ENCODE measurements at regions not wholly inside any gene's neighbourhood (a gene's known extent, or its start where the extent isn't known, plus 50 kb on each side); places are given as distances from the start of the nearest gene placed in this dataset.

DNA sequence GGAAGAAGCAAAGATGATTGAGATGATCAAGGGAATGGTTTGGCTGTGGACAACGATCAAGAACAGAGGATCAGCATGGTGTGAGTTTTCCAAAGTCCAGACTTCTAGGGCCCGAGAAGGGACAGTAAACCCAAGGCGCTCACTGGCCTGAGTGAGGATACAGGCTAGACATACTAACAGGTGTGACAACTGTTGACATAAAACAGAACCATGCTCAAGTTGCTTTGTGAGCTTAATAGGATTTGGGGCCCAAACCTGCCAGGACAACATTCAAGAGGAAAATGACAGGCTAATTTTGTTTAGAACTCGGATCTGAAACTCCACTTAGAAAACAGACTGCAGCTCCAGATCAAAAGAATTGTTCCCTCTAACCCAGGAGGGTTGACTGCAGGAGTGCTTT lies 68.1 kb upstream of the ACKR3 start:
- Histone ChIP-seq H3K27me3 (no peaks in the 10 kb centered on the region), H3K4me3 (no peak overlapping the region), H3K9me3 (no peaks in the 10 kb centered on the region), H3K4me1 (no peaks in the 10 kb centered on the region), H3K36me3 (ENCODE audit: low read depth, missing control alignments) (no peaks in the 10 kb centered on the region), H3K27ac (no peak overlapping the region)
- no peak for DNase-seq
- TF ChIP-seq, protein P1, sequence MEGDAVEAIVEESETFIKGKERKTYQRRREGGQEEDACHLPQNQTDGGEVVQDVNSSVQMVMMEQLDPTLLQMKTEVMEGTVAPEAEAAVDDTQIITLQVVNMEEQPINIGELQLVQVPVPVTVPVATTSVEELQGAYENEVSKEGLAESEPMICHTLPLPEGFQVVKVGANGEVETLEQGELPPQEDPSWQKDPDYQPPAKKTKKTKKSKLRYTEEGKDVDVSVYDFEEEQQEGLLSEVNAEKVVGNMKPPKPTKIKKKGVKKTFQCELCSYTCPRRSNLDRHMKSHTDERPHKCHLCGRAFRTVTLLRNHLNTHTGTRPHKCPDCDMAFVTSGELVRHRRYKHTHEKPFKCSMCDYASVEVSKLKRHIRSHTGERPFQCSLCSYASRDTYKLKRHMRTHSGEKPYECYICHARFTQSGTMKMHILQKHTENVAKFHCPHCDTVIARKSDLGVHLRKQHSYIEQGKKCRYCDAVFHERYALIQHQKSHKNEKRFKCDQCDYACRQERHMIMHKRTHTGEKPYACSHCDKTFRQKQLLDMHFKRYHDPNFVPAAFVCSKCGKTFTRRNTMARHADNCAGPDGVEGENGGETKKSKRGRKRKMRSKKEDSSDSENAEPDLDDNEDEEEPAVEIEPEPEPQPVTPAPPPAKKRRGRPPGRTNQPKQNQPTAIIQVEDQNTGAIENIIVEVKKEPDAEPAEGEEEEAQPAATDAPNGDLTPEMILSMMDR (IDR thresholded peaks at IDR 0.05), result no peak
- no peak for TF ChIP-seq POLR2A (IDR thresholded peaks at IDR 0.05)
- intact Hi-C loops (cut with DNase I; ENCODE audit: low total_unique reads), result no loop called here
- WGBS, 2 donors, result 96 to 98% methylated on average over 4 of the region's 4 CpGs

DNA sequence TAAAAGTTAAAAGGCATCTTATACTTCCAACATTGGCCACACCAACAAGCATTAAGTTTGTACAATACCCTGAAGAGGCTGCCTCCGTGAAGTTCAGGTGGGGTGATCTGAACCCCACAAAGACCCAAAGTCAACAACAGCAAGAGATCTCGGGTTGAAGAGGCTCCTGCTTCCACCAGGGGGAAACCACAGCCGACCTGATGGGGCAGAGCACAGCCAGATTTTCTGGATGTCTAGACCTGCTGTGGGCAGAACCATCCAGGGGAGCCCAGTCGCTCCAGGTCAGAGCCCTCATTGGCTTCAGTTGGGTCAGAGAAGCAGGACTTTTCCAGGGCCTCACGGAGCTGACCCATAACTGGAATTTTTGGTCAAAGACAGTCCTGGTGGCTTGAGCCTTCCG lies 66.5 kb upstream of the ACKR3 start:
- no peak for TF ChIP-seq POLR2A (IDR thresholded peaks at IDR 0.05)
- TF ChIP-seq, protein P1 (IDR thresholded peaks at IDR 0.05), result no peak
- Histone ChIP-seq H3K9me3 (no peaks in the 10 kb centered on the region), H3K36me3 (ENCODE audit: low read depth, missing control alignments) (no peaks in the 10 kb centered on the region), H3K4me3 (no peak overlapping the region), H3K27me3 (no peaks in the 10 kb centered on the region), H3K27ac (no peak overlapping the region), H3K4me1 (no peaks in the 10 kb centered on the region)
- intact Hi-C loops (cut with DNase I; ENCODE audit: low total_unique reads), result no loop called here
- no peak for DNase-seq
- WGBS, 2 donors, result 77 to 80% methylated on average over 6 of the region's 6 CpGs

DNA sequence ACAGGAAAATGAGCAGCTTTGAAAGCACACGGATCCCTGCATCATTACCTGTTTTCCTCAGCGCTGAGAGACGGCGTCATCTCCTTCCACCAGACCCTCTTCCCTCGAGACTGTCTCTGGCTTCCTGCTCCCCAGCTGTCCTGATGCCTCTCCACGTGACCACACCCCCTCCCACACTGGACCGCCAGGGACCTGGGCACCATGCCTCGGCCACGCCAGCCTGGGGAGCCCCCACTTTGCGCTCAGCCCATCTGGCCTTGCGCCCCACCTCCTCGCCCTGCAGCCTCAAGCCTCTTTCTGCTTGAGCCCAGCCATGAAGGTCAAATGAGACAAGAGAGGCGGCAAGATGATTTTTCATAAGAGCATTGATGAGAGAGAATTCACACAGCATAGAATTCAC lies 66.0 kb upstream of the ACKR3 start:
- no peaks in the 10 kb centered on the region for H3K36me3 ChIP-seq (ENCODE audit: low read depth, missing control alignments)
- WGBS, 2 donors, result 73 to 75% methylated on average over 13 of the region's 13 CpGs
- H3K27me3 ChIP-seq, result no peaks in the 10 kb centered on the region
- no peak for DNase-seq
- no peak overlapping the region for H3K27ac ChIP-seq
- no peak for TF ChIP-seq POLR2A (IDR thresholded peaks at IDR 0.05)
- TF ChIP-seq, protein P1 (IDR thresholded peaks at IDR 0.05), result no peak
- no peaks in the 10 kb centered on the region for H3K4me1 ChIP-seq
- H3K9me3 ChIP-seq, result no peaks in the 10 kb centered on the region
- H3K4me3 ChIP-seq, result no peak overlapping the region
- intact Hi-C loops (cut with DNase I; ENCODE audit: low total_unique reads), result no loop called here

DNA sequence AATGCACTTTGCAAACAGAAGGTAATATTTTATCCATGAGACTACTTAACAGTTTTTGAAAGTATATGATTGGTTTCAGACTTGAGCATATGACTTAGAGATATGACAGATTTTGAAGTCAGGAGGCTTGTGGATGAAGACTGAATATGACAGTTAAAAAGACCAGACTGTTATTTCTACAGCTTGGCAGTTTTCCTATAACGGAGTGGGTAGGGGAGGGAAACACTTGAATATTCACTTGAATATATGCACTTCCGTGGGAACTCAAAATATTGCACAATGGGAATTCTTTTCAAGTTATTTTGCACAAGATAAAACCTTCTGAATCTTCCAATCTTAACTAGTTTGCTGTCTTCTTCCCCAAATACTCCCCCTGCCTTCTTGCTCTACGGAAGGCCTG lies 64.6 kb upstream of the ACKR3 start:
- Histone ChIP-seq H3K4me3 (no peak overlapping the region), H3K4me1 (no peaks in the 10 kb centered on the region), H3K36me3 (ENCODE audit: low read depth, missing control alignments) (no peaks in the 10 kb centered on the region), H3K9me3 (no peaks in the 10 kb centered on the region), H3K27ac (no peak overlapping the region), H3K27me3 (no peaks in the 10 kb centered on the region)
- TF ChIP-seq POLR2A (IDR thresholded peaks at IDR 0.05), result no peak
- TF ChIP-seq, protein P1 (IDR thresholded peaks at IDR 0.05), result no peak
- DNase-seq, result no peak
- 82 to 84% methylated on average over 3 of the region's 3 CpGs for WGBS, 2 donors
- intact Hi-C loops (cut with DNase I; ENCODE audit: low total_unique reads), result no loop called here

DNA sequence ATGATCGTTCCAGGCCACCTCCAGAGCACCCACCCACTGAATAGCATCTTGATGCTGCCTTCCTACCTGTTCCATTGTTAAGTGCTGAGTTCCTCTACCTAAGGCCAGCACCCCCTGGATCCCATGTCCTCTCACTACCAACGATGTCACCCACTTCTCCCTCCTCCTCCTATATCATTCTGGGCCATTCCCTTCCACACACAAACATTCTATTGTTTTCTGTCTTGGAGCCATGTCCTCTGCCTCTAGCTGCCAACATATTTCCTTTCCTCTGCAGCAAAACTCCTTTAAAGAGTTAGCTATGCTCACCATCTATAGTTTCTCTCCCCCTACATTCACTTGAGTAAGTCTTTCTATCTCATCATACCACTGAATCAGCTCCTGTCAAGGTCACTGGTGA lies 64.0 kb upstream of the ACKR3 start:
- no peak for DNase-seq
- H3K9me3 ChIP-seq, result no peaks in the 10 kb centered on the region
- no peak overlapping the region for H3K27ac ChIP-seq
- intact Hi-C loops (cut with DNase I; ENCODE audit: low total_unique reads), result no loop called here
- H3K36me3 ChIP-seq (ENCODE audit: low read depth, missing control alignments), result no peaks in the 10 kb centered on the region
- WGBS, 2 donors, result 67 to 76% methylated on average over 2 of the region's 2 CpGs
- no peaks in the 10 kb centered on the region for H3K4me1 ChIP-seq
- no peak for TF ChIP-seq POLR2A (IDR thresholded peaks at IDR 0.05)
- TF ChIP-seq, protein P1 (IDR thresholded peaks at IDR 0.05), result no peak
- no peak overlapping the region for H3K4me3 ChIP-seq
- no peaks in the 10 kb centered on the region for H3K27me3 ChIP-seq
